ENCODE measurements at regions not wholly inside any gene's neighbourhood (a gene's known extent, or its start where the extent isn't known, plus 50 kb on each side); places are given as distances from the start of the nearest gene placed in this dataset.
A peak's percentile ranks its signal among the peaks of the same experiment; 100 is the strongest.
"Not testable (repeated sequence)": the region's sequence is repeated elsewhere in the genome, so short reads cannot be mapped to it uniquely, and the experiment has no call there.

DNA sequence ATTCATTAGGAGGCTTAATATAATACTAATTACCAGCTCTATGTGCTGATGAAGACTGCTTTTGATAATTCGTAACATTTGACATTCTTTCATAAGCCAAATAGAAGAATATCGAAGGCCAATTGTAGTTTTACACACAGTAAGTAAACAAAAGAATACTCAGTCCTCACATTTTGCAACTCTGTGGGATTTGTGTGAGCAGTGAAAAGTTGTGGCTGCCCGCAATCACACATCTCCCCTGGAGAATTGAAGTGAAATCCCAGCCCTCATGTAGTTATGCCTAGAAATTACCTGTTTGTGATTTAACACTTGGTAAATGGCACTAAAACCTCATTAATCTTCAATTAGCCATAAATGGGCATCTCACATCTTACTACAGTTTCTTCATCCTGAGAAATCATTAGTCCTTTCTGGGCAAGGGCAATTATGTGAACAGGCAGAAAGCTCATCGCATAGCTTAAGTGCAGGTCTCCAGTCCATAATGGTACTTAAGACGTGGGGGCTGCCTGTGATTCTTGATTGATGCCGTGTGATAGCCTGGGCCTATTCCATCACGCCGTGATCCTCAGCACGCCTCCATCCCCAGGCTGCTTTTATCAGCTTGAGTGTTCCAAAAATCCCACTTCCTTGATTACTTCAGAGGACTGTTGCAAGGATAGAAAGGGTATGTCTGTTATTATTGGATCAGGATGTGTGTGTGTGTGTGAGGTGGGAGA lies 97.9 kb upstream of the METTL14 start:
- DNase-seq = no peak

DNA sequence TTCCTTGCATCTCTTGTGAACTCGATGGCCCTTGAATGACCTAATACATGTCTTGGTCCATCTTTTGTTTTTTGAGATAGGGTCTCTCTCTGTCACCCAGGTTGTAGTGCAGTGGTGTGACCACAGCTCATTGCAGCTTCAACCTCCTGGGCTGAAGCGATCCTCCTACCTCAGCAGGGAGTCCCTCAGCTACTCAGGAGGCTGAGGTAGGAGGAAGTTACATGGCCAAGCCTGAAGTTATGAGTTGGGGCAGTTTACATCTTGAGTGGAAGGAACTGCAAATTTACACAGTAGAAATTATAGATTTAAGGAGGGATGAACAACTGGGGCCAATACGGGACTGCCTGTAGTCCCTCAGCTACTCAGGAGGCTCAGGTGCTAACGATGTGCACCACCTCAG lies 97.2 kb upstream of the METTL14 start:
- no peak for DNase-seq

DNA sequence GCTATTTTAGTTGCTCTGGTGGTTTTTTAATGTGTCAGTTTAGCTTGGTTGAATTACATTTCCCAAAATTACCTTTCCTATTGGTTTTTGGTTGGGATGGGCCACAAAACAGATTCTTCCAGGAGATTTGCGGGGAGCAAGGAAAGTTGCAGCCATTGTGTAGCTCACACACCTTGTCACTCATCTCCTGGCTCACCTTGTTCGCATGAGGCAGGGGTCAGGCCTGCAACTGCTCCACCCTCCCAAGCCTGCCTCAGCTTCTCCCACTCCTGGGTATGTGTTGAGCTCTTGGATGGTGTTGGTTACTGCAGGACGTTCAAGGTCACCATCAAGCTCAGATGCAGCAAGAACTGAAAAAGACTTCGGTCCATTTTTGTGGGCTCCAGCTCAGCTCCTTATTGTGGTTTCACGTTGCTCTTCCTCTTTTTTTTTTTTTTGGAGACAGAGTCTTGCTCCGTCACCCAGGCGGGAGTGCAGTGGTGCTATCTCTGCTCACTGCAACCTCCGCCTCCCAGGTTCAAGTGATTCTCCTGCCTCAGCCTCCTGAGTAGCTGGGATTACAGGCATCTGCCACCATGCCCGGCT lies 95.6 kb upstream of the METTL14 start:
- peak in 1 of 58 donors; percentile 21 for DNase-seq

GRCh38 chr4:118591339-118592046 lies 93.7 kb upstream of the METTL14 start:
- peak; percentile 12 to 94 (median 81) for DNase-seq

DNA sequence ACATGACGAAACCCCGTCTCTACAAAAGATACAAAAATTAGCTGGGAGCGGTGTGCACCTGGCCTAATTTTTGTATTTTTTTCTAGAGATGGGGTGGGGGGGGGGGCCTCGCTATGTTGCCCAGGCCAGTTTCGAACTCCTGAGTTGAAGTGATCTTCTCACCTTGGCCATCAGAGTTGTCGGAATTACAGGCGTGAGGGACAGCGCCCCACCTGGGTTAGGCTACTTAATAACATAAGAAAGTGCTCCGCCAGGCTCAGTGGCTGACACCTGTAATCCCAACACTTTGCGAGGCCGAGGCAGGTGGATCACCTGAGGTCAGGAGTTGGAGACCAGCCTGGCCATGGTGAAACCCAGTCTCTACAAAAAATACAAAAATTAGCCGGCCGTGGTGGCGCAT lies 92.9 kb upstream of the METTL14 start:
- not testable (repeated sequence) for DNase-seq

DNA sequence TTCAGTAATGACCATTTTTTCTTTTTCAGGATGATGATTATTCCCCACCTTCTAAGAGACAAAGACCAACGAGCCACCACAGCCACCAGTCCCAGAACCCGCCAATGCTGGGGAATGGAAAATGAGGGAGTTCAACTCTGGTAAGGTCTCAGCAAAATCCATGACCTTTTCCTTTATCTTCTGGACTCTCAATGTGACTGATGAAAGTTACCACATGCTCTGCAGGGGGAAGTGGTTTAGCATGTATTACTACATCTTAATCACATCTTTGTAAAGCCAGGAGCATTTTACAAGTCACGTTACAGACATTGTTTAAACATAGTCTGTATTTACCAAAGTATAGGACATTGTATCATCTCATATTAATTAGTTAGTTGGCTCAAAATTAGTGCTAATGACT lies 89.3 kb upstream of the METTL14 start:
- not testable (repeated sequence) for DNase-seq

DNA sequence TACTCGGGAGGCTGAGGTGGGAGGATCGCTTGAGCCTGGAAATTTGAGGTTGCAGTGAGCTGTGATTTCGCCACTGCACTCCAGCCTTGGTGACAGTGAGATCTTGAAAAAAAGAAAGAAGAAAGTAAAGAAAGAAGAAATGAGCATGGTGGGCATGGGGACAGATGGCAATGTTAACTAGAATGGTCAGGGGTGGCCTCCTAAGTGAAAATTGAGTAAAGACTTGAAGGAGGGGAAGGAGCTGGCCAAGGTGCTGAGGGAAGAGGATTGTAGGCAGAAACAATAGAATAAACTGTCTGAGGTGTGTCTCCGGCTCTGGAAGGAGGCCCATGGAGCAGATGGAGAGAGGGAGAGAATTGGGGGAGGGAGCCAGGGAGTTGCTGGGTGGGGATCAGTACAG lies 60.1 kb upstream of the METTL14 start:
- not testable (repeated sequence) for DNase-seq

DNA sequence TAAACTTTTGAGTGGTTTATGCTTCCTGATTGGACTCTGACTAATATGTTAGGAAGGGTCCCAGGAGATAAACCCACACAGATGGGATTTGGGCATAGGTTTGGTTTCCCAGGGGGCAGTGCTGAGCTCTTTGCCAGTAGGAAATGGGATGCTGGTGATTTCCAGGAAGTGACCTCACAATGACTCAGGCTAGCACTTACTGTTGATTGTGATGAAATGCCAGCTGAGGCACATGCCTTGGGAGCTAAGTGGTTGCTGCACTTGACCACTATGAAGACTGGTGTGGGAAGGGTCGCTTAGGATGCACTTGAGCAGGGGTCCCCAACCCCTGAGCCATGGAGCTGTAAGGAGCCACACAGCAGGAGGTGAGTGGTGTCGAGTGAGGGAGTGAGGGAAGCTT lies 55.5 kb upstream of the METTL14 start:
- peak in 1 of 58 donors; percentile 47 for DNase-seq

- DNase-seq = not testable (repeated sequence)
Observed at GRCh38 chr4:118630897-118631296, 54.3 kb upstream of the METTL14 start.

DNA sequence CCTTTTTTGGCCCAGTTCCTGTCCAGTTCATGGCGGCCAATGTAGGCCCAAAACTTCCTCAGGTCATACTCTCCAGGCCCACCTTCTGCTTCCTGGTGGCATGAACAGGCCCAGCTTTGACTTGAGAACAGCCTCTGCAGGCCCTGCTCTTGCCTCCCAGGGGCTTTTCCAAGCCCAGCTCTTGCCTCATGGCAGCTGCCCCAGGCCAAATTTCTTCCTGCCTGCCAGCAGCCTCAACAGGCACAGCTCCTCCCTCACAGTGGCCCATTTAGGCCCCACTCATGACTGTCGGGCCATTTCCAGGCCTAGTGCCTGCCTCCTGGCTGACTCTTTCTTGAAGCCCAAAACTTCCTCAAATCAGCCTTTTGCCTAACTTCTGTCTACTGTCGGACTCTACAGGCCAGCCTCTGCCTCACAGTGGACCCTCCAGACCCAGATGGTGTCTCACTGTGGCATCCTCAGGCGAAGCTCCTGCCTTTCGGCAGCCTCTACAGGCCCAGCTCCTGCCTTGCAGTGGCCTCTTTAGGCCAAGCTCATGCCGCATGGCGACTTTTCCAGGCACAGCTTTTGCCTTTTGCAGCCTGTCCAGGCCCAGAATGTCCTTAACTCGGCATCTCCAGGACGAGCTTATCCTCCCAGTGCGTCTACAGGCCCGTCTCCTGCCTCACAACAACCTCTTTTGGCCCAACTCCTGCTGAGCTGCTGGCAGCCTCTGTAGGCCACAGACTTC lies 53.7 kb upstream of the METTL14 start:
- not testable (repeated sequence) for DNase-seq

- not testable (repeated sequence) for DNase-seq
Observed at GRCh38 chr4:118633476-118633875, 51.7 kb upstream of the METTL14 start.

DNA sequence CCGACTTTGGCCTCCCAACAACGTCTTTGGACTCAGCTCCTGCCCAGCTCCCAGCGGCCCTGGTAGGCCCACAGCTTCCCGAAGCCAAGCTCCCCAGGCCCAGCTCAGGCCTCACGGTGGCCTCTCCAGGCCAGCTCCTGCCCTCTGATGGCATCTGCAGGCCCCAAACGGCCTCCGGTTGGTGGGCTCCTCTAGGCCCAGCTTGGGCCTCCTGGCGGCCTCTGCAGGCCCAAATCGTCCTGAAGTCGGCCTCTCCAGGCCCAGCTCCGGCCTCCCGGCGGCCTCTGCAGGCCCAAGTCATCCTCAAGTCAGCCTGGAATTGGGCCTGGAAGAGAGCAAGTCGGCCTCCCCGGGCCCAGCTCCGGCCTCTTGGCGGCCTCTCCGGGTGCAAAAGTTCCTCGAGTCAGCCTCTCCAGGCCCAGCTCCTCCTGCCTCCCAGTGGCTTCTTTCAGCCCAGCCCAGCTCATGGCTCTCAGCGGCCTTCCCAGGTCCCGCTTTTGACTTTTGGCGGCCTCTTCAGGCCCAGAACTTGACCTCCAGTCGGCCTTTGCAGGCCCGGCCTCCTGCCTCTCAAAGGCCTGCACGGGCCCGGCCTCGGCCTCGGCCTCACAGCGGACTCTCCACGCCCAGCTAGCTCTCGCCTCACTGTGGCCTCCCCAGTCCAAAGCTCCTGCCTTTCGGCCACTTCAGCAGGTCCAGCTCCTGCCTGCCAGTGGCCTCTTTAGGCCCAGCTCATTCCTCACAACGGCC lies 50.9 kb upstream of the METTL14 start:
- not testable (repeated sequence) for DNase-seq

All from anterior cingulate cortex (tissue), 58 donors.